HEK293T (cell line): ENCODE measurements at regions not wholly inside any gene's neighbourhood (a gene's known extent, or its start where the extent isn't known, plus 50 kb on each side); places are given as distances from the start of the nearest gene placed in this dataset.

Experiments
- ARNT ChIP-seq: fragments of 450-650 bp; IDR thresholded peaks from 2 replicates; pipeline ENCODE4 v1.6.1; 2017; ENCODE audit warnings: mild to moderate bottlenecking
- BHLHE40 ChIP-seq: fragments of 450-650 bp; IDR thresholded peaks from 2 replicates; pipeline ENCODE4 v1.6.1; 2016; ENCODE audit warnings: mild to moderate bottlenecking, moderate library complexity, borderline replicate concordance
- ELF4 ChIP-seq: fragments of 450-650 bp; IDR thresholded peaks from 2 replicates; pipeline ENCODE4 v1.6.1; 2017; ENCODE audit warnings: antibody characterized with exemption
- FOXA1 ChIP-seq: fragments of 450-650 bp; IDR thresholded peaks from 2 replicates; pipeline ENCODE4 v1.6.1; 2016; ENCODE audit warnings: mild to moderate bottlenecking
- HDGF ChIP-seq: fragments of 450-650 bp; IDR thresholded peaks from 2 replicates; pipeline ENCODE4 v1.6.1; 2017; ENCODE audit warnings: antibody characterized with exemption, borderline replicate concordance
- LEF1 ChIP-seq: fragments of 450-650 bp; IDR thresholded peaks from 2 replicates; pipeline ENCODE4 v1.6.1; 2017; ENCODE audit warnings: mild to moderate bottlenecking, borderline replicate concordance
- SP1 ChIP-seq: fragments of 450-650 bp; IDR thresholded peaks from 2 replicates; pipeline ENCODE4 v1.6.1; 2017

DNA sequence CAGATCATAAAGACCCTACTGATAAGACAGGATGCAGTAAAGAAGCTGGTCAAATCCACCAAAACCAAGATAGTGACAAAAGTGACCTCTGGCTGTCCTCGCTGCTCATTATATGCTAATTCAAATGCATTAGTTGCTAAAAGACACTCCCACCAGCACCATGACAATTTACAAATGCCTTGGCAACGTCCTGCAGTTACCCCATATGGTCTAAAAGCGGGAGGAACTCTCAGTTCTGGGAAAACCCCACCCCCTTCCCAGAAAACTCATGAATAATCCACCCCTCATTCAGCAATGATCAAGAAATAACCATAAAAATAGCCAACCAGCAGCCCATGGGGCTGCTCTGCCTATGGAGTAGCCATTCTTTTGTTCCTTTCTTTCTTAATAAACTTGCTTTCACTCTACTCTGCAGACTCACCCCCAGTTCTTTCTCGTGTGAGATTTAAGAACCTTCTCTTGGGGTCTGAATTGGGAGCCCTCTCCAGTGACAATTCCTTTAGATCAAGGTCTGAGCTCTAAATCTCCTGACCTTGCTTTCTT is 217.1 kb upstream of the STS start:
- TF ChIP-seq HDGF (no peak), ARNT (no peak), SP1 (no peak), BHLHE40 (no peak), FOXA1 (no peak), LEF1 (no peak), ELF4 (no peak)
